HG03565 (cell line): ENCODE measurements at regions not wholly inside any gene's neighbourhood (a gene's known extent, or its start where the extent isn't known, plus 50 kb on each side); places are given as distances from the start of the nearest gene placed in this dataset.
"Not testable (repeated sequence)": the region's sequence is repeated elsewhere in the genome, so short reads cannot be mapped to it uniquely, and the experiment has no call there.

ENCODE experiments used
- ATAC-seq: cut with Tn5 transposase; IDR thresholded peaks from one replicate; pipeline ENCODE4 v1.9.1; 2021; ENCODE audit warnings: mild to moderate bottlenecking, moderate library complexity; ENCODE audit not compliant: unreplicated experiment

- no peak for ATAC-seq
Observed at GRCh38 chr6:168834801-168835200, 393.8 kb downstream of the SMOC2 start.

GRCh38 chr6:168834042-168834587, 393.1 kb downstream of the SMOC2 start:
- no peak for ATAC-seq

- no peak for ATAC-seq
Observed at GRCh38 chr6:168828800-168829199, 387.8 kb downstream of the SMOC2 start.

GRCh38 chr6:168828035-168828434, 387.1 kb downstream of the SMOC2 start:
- no peak for ATAC-seq

DNA sequence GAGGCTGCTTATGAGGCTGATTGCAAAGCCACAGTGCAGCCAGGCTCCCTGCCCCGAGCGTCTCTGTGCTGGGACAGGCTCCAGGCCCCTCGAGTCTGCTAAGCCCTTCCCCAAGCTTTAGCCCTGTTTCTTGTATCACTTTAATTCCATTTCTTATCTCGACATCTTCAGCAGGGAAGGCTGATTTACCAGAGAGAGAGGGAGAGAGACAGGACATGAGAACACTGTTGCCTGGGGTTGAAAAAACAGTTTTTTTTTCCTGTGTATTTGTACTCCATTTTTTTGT, 386.5 kb downstream of the SMOC2 start:
- no peak for ATAC-seq

GRCh38 chr6:168826726-168827585, 386.0 kb downstream of the SMOC2 start:
- no peak for ATAC-seq

- no peak for ATAC-seq
Observed at GRCh38 chr6:168826078-168826390, 385.1 kb downstream of the SMOC2 start.

DNA sequence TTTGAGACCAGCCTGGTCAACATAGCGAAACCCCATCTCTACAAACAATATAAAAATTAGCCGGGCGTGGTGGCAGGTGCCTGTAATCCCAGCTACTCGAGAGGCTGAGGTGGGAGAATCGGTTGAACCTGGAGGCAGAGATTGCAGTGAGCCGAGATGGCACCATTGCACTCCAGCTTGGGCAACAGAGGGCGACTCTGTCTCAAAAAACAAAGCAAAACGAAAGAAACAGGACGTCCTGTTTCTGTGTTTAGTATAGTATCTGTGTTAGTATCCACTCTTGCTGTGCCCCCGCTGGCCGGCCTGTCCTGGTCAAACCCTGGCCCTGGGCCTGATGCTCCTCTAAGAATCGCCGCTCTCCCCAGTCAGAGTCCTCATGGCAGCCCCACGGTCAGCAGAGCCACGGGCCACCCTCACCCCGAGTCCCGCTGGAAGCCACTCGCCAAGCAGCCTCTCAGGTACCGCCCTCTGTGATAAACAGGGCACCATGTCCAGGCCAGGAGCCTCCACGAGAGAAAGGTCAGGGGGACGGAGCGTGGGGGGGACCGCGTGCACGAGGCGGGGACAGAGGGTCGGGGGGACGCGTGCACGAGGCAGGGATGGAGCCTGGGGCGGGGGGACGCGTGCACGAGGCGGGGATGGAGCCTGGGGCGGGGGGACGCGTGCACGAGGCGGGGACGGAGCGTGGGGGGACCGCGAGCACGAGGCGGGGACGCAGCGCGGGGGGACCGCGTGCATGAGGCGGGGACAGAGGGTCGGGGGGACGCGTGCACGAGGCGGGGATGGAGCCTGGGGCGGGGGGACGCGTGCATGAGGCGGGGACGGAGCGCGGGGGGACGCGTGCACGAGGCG, 384.5 kb downstream of the SMOC2 start:
- ATAC-seq, result no peak

GRCh38 chr6:168823397-168824212, 382.6 kb downstream of the SMOC2 start:
- ATAC-seq, result no peak

- ATAC-seq, result no peak
Observed at GRCh38 chr6:168822376-168822775, 381.4 kb downstream of the SMOC2 start.

GRCh38 chr6:168819546-168819945, 378.6 kb downstream of the SMOC2 start:
- no peak for ATAC-seq

GRCh38 chr6:168817558-168818159, 376.7 kb downstream of the SMOC2 start:
- ATAC-seq, result no peak

- ATAC-seq, result no peak
Observed at GRCh38 chr6:168815229-168815628, 374.2 kb downstream of the SMOC2 start.

GRCh38 chr6:168808232-168808631, 367.2 kb downstream of the SMOC2 start:
- no peak for ATAC-seq

DNA sequence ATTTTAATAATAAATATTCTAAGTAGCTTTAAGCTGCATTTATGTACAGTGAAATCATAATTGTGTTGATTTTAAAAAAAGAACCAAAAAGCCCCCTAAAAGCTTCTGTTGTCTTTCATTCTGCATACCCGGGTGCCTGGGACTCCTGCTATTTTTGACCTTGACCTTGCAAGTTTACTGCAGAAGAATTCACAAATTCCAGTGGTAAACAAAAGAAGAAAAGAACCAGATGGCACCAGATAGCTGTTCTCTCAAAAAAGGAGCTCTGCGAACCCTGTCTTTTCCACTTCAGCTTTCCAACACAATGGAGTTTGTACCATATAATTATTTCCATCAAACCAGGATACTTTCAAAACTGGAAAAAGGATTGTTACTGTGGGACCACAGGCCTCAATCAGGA, 363.3 kb downstream of the SMOC2 start:
- no peak for ATAC-seq

GRCh38 chr6:168803874-168804273, 362.9 kb downstream of the SMOC2 start:
- no peak for ATAC-seq

DNA sequence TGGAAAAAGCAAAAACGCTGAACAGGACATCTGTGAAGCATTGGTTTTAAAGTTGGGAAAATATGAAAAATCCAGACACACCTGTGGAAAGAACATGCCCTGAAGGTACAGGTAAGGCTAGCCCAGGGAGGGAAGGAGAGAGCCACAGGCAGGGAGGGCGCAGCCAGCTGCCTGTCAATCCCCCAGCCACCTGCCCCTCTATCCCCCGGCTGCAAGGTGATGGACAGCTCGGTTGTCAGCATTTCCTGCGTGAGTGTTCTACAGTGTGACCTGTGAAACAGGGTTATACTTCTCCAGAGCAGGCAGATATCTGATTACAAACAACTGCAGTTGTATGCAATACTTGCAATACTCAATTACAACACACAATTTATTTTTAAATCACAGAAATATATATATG, 358.1 kb downstream of the SMOC2 start:
- no peak for ATAC-seq

GRCh38 chr6:168796106-168796505, 355.1 kb downstream of the SMOC2 start:
- ATAC-seq, result no peak

DNA sequence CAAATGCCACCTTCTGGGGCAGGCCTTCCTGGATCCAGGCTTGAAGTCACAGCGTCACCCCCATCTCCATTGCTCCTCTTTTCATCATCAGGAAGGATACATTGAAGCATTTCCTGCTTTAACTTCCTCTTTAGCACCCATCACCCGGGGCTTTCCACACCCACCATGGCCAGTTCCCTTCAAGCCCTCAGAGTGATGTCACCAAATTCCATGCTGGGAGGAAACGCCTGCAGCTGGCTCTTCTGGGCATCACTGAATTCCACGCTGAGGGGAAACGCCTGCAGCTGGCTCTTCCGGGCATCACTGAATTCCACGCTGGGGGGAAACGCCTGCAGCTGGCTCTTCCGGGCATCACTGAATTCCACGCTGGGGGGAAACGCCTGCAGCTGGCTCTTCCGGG, 354.6 kb downstream of the SMOC2 start:
- not testable (repeated sequence) for ATAC-seq

DNA sequence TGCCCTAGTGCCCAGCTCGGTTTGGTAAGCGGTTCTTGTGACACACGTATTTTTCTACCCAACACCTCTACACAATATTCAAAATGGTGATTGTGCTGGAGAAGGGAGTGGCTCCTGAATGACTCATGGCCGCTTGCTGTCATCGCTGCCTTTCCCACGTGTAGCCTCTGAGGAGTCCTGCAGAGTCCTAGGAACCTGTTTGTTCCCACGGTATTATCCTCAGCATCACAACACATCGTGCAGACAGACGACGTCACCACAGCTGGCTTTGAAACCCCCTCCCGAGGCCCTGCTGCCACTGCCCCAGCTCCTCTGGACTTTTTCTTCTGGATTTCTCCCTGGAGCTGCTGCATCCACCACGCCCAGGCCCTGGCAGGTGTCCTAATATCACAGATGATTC, 353.5 kb downstream of the SMOC2 start:
- ATAC-seq, result no peak

GRCh38 chr6:168793649-168794048, 352.7 kb downstream of the SMOC2 start:
- no peak for ATAC-seq
